Neural crest cell (in vitro differentiated cells): ENCODE measurements at regions not wholly inside any gene's neighbourhood (a gene's known extent, or its start where the extent isn't known, plus 50 kb on each side); places are given as distances from the start of the nearest gene placed in this dataset.
A peak's percentile ranks its signal among the peaks of the same experiment; 100 is the strongest.

Experiments
- DNase-seq: peaks from one replicate; pipeline ENCODE4 v3.0.0; 2021; ENCODE audit warnings: low read depth, mixed read lengths, low spot score
- H3K27ac Mint-ChIP-seq: one replicate; pipeline ENCODE4 v1.8.0; 2021; ENCODE audit warnings: mild to moderate bottlenecking, mixed read lengths; ENCODE audit not compliant: unreplicated experiment
- H3K27me3 Mint-ChIP-seq: 2 replicates; pipeline ENCODE4 v1.8.0; 2021; ENCODE audit warnings: low read depth, mild to moderate bottlenecking, mixed read lengths
- H3K36me3 Mint-ChIP-seq: 2 replicates; pipeline ENCODE4 v1.8.0; 2021; ENCODE audit warnings: low read depth, mild to moderate bottlenecking, mixed read lengths
- H3K4me1 Mint-ChIP-seq: 2 replicates; pipeline ENCODE4 v1.8.0; 2021; ENCODE audit warnings: mixed read lengths
- H3K4me3 Mint-ChIP-seq: one replicate; pipeline ENCODE4 v1.8.0; 2021; ENCODE audit warnings: mild to moderate bottlenecking, mixed read lengths
- H3K9me3 Mint-ChIP-seq: 2 replicates; pipeline ENCODE4 v1.8.0; 2021; ENCODE audit warnings: mixed read lengths
- CTCF ChIP-seq: fragments of 200-600 bp; sonication (generic); conservative IDR thresholded peaks from 2 replicates; pipeline ENCODE4 v1.5.0; 2021; ENCODE audit warnings: antibody characterized with exemption, mild to moderate bottlenecking

DNA sequence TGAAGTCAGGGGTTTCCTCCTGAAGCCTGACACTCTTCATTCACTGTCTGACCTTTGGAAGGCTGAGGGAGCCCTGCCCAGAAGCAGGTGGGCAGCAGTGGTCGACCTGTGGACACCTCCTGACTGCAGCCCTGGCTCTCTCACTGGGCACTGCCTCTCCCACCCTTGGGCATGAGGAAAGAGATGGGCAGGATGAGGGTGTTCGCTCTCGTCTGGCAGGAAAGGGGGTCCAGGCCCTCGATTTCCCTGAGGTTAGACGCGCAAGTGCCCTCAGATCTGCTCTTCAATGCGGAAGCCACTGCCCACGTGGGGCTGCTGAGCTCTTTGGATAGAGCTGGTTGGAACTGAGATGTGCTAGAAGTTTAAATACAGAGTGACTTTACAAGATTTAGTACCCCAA, 171.9 kb downstream of the AHSP start:
- peaks cover 24% of the 10 kb centered on the region for H3K27me3 Mint-ChIP-seq
- no peak for DNase-seq
- H3K4me1 Mint-ChIP-seq, result peaks cover 10% of the 10 kb centered on the region
- H3K36me3 Mint-ChIP-seq, result no peaks in the 10 kb centered on the region
- peak overlapping the region; percentile 76 for H3K4me3 Mint-ChIP-seq
- TF ChIP-seq CTCF, result no peak
- H3K9me3 Mint-ChIP-seq, result no peaks in the 10 kb centered on the region
- no peak overlapping the region for H3K27ac Mint-ChIP-seq

GRCh38 chr16:31700200-31700529, 172.5 kb downstream of the AHSP start:
- TF ChIP-seq CTCF, result no peak
- Mint-ChIP-seq H3K4me1 (peaks cover 10% of the 10 kb centered on the region), H3K27ac (no peak overlapping the region), H3K27me3 (peaks cover 24% of the 10 kb centered on the region), H3K36me3 (no peaks in the 10 kb centered on the region), H3K4me3 (peak overlapping the region; percentile 88), H3K9me3 (no peaks in the 10 kb centered on the region)
- no peak for DNase-seq

DNA sequence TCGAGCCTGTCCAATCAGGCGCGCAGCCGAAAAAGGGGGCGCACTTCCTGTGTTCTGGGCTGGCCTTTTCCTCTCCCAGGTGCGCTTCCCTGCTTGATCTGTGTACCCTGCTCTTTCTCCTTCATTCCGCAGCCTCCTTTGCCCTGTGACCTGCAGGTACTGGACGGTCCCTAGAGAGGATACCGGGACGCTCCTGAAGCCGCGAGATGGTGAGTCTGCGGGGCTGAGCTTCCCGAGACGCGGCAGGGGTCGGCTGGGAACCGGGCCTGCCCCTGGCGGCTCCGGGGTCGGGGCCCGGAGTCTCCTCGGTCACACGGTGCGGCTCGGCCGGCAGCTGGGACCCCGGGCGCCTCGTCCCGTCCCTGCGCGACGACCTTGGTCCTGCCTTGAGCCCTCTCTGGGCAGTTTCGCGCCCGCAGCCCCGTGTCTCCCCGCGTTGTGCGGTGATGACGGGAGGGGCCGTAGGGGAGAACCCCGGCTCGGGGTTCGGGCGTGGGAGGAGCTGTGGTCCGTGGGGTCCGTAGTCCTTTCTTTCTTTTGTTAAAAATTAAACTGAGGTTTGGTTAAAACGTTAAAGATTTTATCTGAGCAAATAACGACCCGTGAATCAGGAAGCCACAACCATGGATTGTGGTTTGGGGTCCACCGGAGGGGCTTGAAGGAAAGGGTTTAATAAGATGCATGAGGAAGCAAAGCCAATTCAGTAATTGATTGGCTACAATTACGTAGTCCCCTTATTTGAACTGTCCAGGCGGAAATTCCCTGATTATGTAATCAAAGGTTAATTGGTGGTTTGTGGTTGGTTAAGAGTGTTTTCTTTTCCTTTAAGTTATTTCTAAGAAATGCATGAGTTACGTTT, 172.8 kb upstream of the ZNF267 start:
- Mint-ChIP-seq H3K36me3 (no peaks in the 10 kb centered on the region), H3K27me3 (peaks cover 24% of the 10 kb centered on the region), H3K4me1 (peaks cover 10% of the 10 kb centered on the region), H3K4me3 (peak overlapping the region; percentile 88), H3K9me3 (no peaks in the 10 kb centered on the region), H3K27ac (peak overlapping the region; percentile 62)
- no peak for TF ChIP-seq CTCF
- peak; percentile 67 for DNase-seq

DNA sequence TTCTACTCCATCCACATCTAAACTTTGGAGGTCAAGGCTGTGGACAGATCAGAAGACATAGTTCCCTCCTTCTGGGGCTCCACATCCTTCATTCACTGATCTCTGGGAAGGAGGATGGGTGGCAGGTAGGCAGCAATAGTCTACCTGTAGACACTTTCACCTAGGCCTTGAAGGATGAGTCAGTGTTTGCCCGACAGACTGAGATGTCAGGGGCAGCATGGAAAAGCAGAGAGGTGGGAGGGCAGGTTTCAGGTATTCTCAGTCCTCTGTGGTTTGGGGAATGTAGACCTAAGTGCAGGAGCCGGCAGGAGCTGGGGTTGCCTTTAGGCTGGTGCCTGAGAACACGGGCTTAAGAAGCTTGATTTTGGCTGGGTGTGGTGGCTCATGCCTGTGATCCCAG, 171.9 kb upstream of the ZNF267 start:
- Mint-ChIP-seq H3K27me3 (peaks cover 23% of the 10 kb centered on the region), H3K36me3 (no peaks in the 10 kb centered on the region), H3K4me3 (peak overlapping the region; percentile 64), H3K4me1 (peaks cover 10% of the 10 kb centered on the region), H3K27ac (no peak overlapping the region), H3K9me3 (no peaks in the 10 kb centered on the region)
- TF ChIP-seq CTCF, result no peak
- no peak for DNase-seq

DNA sequence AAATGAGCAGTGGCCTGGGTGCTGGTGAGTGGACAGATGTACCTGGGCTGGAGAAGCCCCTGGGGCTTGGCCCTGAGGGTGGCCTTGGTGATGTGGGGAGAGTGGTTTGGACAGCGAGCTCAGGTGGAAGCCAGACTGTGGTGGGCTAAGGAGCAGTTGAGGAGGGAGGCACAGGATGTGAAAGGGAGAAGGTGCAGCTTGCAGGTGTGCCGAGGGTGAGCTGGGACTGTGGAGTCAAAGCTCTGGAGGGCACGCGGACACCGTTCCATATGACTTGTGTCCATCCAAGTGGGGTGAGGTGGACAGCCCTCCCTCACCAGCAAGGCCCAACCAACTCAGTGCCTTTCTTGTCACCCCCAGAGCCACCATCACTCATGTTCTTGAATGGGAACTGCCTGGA, 170.8 kb upstream of the ZNF267 start:
- no peak overlapping the region for H3K27ac Mint-ChIP-seq
- peaks cover 14% of the 10 kb centered on the region for H3K27me3 Mint-ChIP-seq
- peaks cover 10% of the 10 kb centered on the region for H3K4me1 Mint-ChIP-seq
- TF ChIP-seq CTCF, result no peak
- H3K4me3 Mint-ChIP-seq, result peak overlapping the region; percentile 44
- no peaks in the 10 kb centered on the region for H3K36me3 Mint-ChIP-seq
- H3K9me3 Mint-ChIP-seq, result no peaks in the 10 kb centered on the region
- no peak for DNase-seq
